MCF 10A (cell line): ENCODE measurements at regions not wholly inside any gene's neighbourhood (a gene's known extent, or its start where the extent isn't known, plus 50 kb on each side); places are given as distances from the start of the nearest gene placed in this dataset.

ENCODE experiments used
- BruUV-seq: library from RNA; stranded (reverse); fragments of 400-500 nt; replicated peaks from 2 replicates; lab custom pipeline; 2021; lab: Mats Ljungman, UMichigan
- CTCF ChIA-PET: fragments of 300-600 bp; sonication (Branson Sonifier 250); formaldehyde crosslinking; extraction: SDS; loops from one replicate; lab custom pipeline; 2021; ENCODE audit warnings: antibody characterized with exemption, inconsistent platforms; lab: Yijun Ruan, JAX
- POLR2A ChIA-PET: fragments of 300-600, 350-650 bp; sonication (Branson Sonifier 250); formaldehyde crosslinking; extraction: SDS; loops from one replicate; lab custom pipeline; 2020; ENCODE audit warnings: antibody characterized with exemption, inconsistent platforms; lab: Yijun Ruan, JAX
- DNase-seq: peaks from one replicate; pipeline ENCODE4 v3.0.0-alpha.2; 2018; ENCODE audit not compliant: unreplicated experiment
- H3K27ac Mint-ChIP-seq: one replicate; pipeline ENCODE4 v1.8.0; 2022; ENCODE audit warnings: mild to moderate bottlenecking, low read depth, mixed read lengths; ENCODE audit not compliant: unreplicated experiment
- H3K27me3 Mint-ChIP-seq: one replicate; pipeline ENCODE4 v1.8.0; 2022; ENCODE audit warnings: mixed read lengths; ENCODE audit not compliant: insufficient read depth, unreplicated experiment
- H3K36me3 Mint-ChIP-seq: one replicate; pipeline ENCODE4 v1.8.0; 2022; ENCODE audit warnings: mild to moderate bottlenecking, moderate library complexity, mixed read lengths; ENCODE audit not compliant: insufficient read depth, unreplicated experiment
- H3K4me1 Mint-ChIP-seq: one replicate; pipeline ENCODE4 v1.8.0; 2022; ENCODE audit warnings: mixed read lengths; ENCODE audit not compliant: insufficient read depth, unreplicated experiment
- H3K4me3 Mint-ChIP-seq: one replicate; pipeline ENCODE4 v1.8.0; 2022; ENCODE audit warnings: mild to moderate bottlenecking, moderate library complexity, mixed read lengths; ENCODE audit not compliant: unreplicated experiment
- H3K9me3 Mint-ChIP-seq: one replicate; pipeline ENCODE4 v1.8.0; 2022; ENCODE audit warnings: mixed read lengths; ENCODE audit not compliant: unreplicated experiment
- CTCF ChIP-seq: fragments of 200-600 bp; IDR thresholded peaks from one replicate; pipeline ENCODE4 v1.8.0; 2022; ENCODE audit warnings: antibody characterized with exemption, mild to moderate bottlenecking; ENCODE audit not compliant: unreplicated experiment
- intact Hi-C: fragments of 100-400 bp; cut with micrococcal nuclease; formaldehyde crosslinking; loops from 2 replicates; pipeline ENCODE4 v1.14.1; 2022

DNA sequence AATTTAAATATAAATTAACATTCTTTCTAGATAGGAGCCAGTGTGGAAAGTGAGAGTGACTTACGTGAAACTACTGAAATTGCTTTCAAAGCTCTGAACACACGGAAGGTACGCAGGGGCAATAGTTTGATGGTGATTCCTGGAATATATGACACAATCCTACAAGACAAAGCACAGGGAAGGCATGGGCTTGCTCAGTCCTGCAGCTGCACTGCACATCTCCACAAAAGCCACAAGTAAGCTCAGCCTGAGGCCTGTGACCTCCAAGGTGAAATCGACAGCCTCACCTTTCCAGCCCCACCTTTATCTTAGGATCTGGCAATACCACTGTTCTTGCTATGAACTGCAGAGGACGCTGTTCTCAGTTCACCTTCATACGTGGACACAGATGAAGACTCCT lies 109.3 kb upstream of the SCN10A start:
- H3K9me3 Mint-ChIP-seq: no peaks in the 10 kb centered on the region
- TF ChIP-seq CTCF: no peak
- intact Hi-C loops: no loop called here
- H3K27ac Mint-ChIP-seq: no peak overlapping the region
- H3K4me3 Mint-ChIP-seq: no peak overlapping the region
- no peaks in the 10 kb centered on the region for H3K4me1 Mint-ChIP-seq
- DNase-seq: no peak
- ChIA-PET POLR2A (no interaction called here), CTCF (interaction anchor here (1.1 kb wide), 1 partner anchor 102 kb away, joined by 4 read pairs; no protein-coding TSS in a partner anchor)
- BruUV-seq: no TSS peak
- H3K36me3 Mint-ChIP-seq: no peaks in the 10 kb centered on the region
- H3K27me3 Mint-ChIP-seq: peaks cover 42% of the 10 kb centered on the region

DNA sequence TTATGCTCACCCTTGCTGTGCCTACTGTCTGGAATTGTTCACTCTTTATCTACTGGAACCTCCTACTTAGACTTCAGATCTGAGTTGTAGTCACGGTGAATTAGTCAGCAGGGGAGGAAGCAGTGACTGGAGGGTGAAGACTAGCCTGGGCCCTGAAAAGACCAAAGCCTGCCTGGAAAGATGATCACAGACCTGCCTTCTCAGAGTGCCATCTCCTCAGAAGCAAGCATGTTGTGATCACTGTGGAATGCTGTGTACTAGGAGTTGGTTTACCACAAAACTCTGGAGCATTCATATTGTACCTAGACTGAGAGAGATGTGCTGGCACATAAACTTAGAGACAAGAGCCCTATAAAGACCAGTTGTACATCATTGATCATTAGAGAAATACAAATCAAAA lies 100.7 kb upstream of the SCN10A start:
- no peak for TF ChIP-seq CTCF
- intact Hi-C loops: no loop called here
- peaks cover 21% of the 10 kb centered on the region for H3K27me3 Mint-ChIP-seq
- no peak for DNase-seq
- H3K4me1 Mint-ChIP-seq: no peaks in the 10 kb centered on the region
- no peak overlapping the region for H3K4me3 Mint-ChIP-seq
- POLR2A ChIA-PET: no interaction called here
- CTCF ChIA-PET: no interaction called here
- H3K36me3 Mint-ChIP-seq: no peaks in the 10 kb centered on the region
- H3K9me3 Mint-ChIP-seq: no peaks in the 10 kb centered on the region
- BruUV-seq: no TSS peak
- no peak overlapping the region for H3K27ac Mint-ChIP-seq

DNA sequence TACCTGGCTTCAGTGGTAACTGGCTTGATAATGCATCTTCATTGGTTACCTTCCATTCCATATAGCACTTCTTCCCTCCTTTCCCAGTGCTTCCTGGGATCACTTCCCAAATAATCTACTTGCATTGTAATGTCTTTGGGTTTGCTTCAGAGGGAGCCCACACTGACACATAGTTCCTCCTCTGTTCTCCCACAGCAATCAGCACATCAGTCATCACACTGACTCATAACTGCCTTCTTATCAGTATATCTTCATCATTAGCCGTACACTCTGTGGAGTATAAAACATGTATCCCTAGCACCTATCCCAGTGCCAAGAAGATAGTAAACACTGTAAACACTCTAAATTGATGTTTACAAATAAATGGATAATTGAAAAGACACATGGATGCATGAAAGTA lies 91.4 kb upstream of the SCN10A start:
- Mint-ChIP-seq H3K36me3 (no peaks in the 10 kb centered on the region), H3K4me1 (no peaks in the 10 kb centered on the region), H3K9me3 (no peaks in the 10 kb centered on the region), H3K4me3 (no peak overlapping the region), H3K27me3 (peaks cover 55% of the 10 kb centered on the region), H3K27ac (no peak overlapping the region)
- no TSS peak for BruUV-seq
- no peak for DNase-seq
- ChIA-PET POLR2A (no interaction called here), CTCF (no interaction called here)
- TF ChIP-seq CTCF: no peak
- intact Hi-C loops: no loop called here

- no peaks in the 10 kb centered on the region for H3K4me1 Mint-ChIP-seq
- intact Hi-C loops: no loop called here
- ChIA-PET POLR2A (no interaction called here), CTCF (interaction anchor here (0.6 kb wide), 1 partner anchor 135 kb away, joined by 3 read pairs; no protein-coding TSS in a partner anchor)
- H3K4me3 Mint-ChIP-seq: no peak overlapping the region
- no TSS peak for BruUV-seq
- TF ChIP-seq CTCF: no peak
- H3K27ac Mint-ChIP-seq: no peak overlapping the region
- H3K27me3 Mint-ChIP-seq: peaks cover 49% of the 10 kb centered on the region
- H3K36me3 Mint-ChIP-seq: no peaks in the 10 kb centered on the region
- H3K9me3 Mint-ChIP-seq: no peaks in the 10 kb centered on the region
- DNase-seq: no peak
Observed at GRCh38 chr3:38890426-38890825, 74.4 kb upstream of the SCN10A start.
